GM23338 (cell line): ENCODE measurements at regions not wholly inside any gene's neighbourhood (a gene's known extent, or its start where the extent isn't known, plus 50 kb on each side); places are given as distances from the start of the nearest gene placed in this dataset.

Experiments used
- CREB1 ChIP-seq: fragments of 250-450 bp; sonication (Bioruptor Pico); IDR thresholded peaks from 2 replicates; pipeline ENCODE4 v1.5.0; 2020; ENCODE audit warnings: low read depth, mild to moderate bottlenecking, moderate library complexity
- CTCF ChIP-seq, 2 experiments: fragments of 200-600 bp in 1 of 2; sonication (generic) in 1 of 2; conservative IDR thresholded peaks; 2 replicates each; pipeline versions ENCODE4 v1.5.1 to v1.6.1; 2016 to 2017; ENCODE audit warnings: antibody characterized with exemption in 2 of 2, low read depth in 2 of 2, mild to moderate bottlenecking in 2 of 2, moderate library complexity in 1 of 2
- ETS1 ChIP-seq: IDR thresholded peaks from 2 replicates; pipeline ENCODE4 v1.6.1; 2016; ENCODE audit warnings: antibody characterized with exemption
- EZH2 ChIP-seq: fragments of 200-600 bp; sonication (generic); IDR thresholded peaks from one replicate; pipeline ENCODE4 v1.8.0; 2017; ENCODE audit warnings: antibody characterized with exemption, mild to moderate bottlenecking, low read depth; ENCODE audit not compliant: unreplicated experiment
- EZH2phosphoT487 ChIP-seq: fragments of 200-600 bp; sonication (generic); IDR thresholded peaks from one replicate; pipeline ENCODE4 v1.8.1; 2018; ENCODE audit warnings: antibody characterized with exemption; ENCODE audit not compliant: unreplicated experiment
- JUNB ChIP-seq: IDR thresholded peaks from one replicate; pipeline ENCODE4 v1.6.1; 2016; ENCODE audit warnings: antibody characterized with exemption; ENCODE audit not compliant: unreplicated experiment
- POLR2AphosphoS5 ChIP-seq: IDR thresholded peaks from 2 replicates; pipeline ENCODE4 v1.6.1; 2016; ENCODE audit warnings: antibody characterized with exemption, low read depth
- REST ChIP-seq: IDR thresholded peaks from one replicate; pipeline ENCODE4 v1.6.1; 2018; ENCODE audit warnings: antibody characterized with exemption; ENCODE audit not compliant: unreplicated experiment

- no peak for TF ChIP-seq REST
- no peak for TF ChIP-seq JUNB
- no peak for TF ChIP-seq POLR2AphosphoS5
- no peak for TF ChIP-seq CTCF (conservative IDR thresholded peaks at IDR 0.05; ENCODE audit: low read depth in 2 of 2)
- no peak for TF ChIP-seq EZH2
- no peak for TF ChIP-seq ETS1
- TF ChIP-seq EZH2phosphoT487, result no peak
- TF ChIP-seq CREB1, result no peak
These were observed 133.5 kb upstream of the FOXF1 start for GRCh38 chr16:86376837-86377236.
